ENCODE measurements at regions not wholly inside any gene's neighbourhood (a gene's known extent, or its start where the extent isn't known, plus 50 kb on each side); places are given as distances from the start of the nearest gene placed in this dataset.

DNA sequence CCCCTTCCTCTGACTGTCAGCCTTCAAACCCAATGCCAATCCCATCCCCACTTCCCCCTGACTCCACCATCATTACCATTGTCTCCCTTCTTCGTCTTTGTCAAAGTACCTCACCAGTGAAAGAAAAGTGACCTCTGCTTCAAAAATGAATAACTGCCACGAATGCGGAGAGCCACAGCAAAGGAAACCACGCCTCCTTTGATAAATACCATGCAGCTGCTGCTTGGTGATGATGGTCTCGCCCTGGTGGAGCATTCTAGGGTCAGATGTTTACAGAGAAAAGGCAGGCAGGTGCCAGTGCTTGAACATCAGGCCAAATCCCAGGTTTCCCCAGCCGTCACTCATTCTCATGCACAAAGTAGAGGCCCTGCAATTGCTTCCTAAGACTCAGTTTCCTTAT is 162.2 kb downstream of the BCL11A start:
- no peak overlapping the region for H4K5ac ChIP-seq (ENCODE audit: insufficient read length, low read depth, low read length)
- H2AK5ac ChIP-seq (ENCODE audit: low read depth, low read length): no peak overlapping the region
- no peak overlapping the region for H3K9ac ChIP-seq (replicated peaks in 1 of 4; ENCODE audit: extremely low read depth in 1 of 4, low read depth in 3 of 4, low read length in 3 of 4)
- H4K20me1 ChIP-seq (replicated peaks in 1 of 2; ENCODE audit: control insufficient read depth in 1 of 2, insufficient read depth in 2 of 2, low read length in 2 of 2): no peaks in the 10 kb centered on the region
- TF ChIP-seq KDM5A (IDR thresholded peaks at IDR 0.05; ENCODE audit: low read length) (no peak), JUN (IDR thresholded peaks at IDR 0.05; ENCODE audit: low read depth, low read length) (no peak), MAFK (IDR thresholded peaks at IDR 0.05; ENCODE audit: low read depth, low read length) (no peak), GTF2F1 (IDR thresholded peaks at IDR 0.05; ENCODE audit: borderline replicate concordance, low read depth, low read length) (no peak), SP1 (IDR thresholded peaks at IDR 0.05; ENCODE audit: low read depth, low read length) (no peak), RXRA (IDR thresholded peaks at IDR 0.05; ENCODE audit: insufficient read depth, low read depth, low read length) (no peak), YY1 (IDR thresholded peaks at IDR 0.05; ENCODE audit: low read depth, low read length) (no peak), CREB1 (IDR thresholded peaks at IDR 0.05) (no peak)
- POLR2A ChIA-PET (ENCODE audit: partially characterized antibody): interaction anchor here (0.7 to 0.9 kb wide), 2 partner anchors 10 to 121 kb away, joined by 3 read pairs; no protein-coding TSS in a partner anchor
- H3K9me3 ChIP-seq (ENCODE audit: insufficient read depth in 2 of 2, low read depth in 1 of 2, low read length in 1 of 2): no peaks in the 10 kb centered on the region
- DNase-seq (ENCODE audit: low read depth in 1 of 2, low spot score in 2 of 2) (no peak), FAIRE-seq (no peak)
- no peaks in the 10 kb centered on the region for H3K23me2 ChIP-seq (ENCODE audit: low read depth, low read length)
- no peak overlapping the region for H3K27ac ChIP-seq (ENCODE audit: low read depth, low read length)
- no peak overlapping the region for H4K91ac ChIP-seq (replicated peaks; ENCODE audit: insufficient read length, low read length)
- H3K4me3 ChIP-seq (ENCODE audit: extremely low read depth in 1 of 4, insufficient read depth in 2 of 4, low read depth in 3 of 4, low read length in 4 of 4): no peak overlapping the region
- H3K27me3 ChIP-seq (replicated peaks in 1 of 4; ENCODE audit: control insufficient read depth in 3 of 4, extremely low read depth in 1 of 4, insufficient read depth in 3 of 4, low read length in 3 of 4): no peaks in the 10 kb centered on the region; a peak in 1 of 7 replicates
- H3K56ac ChIP-seq (replicated peaks; ENCODE audit: insufficient read length, low read depth, low read length): no peak overlapping the region
- no peaks in the 10 kb centered on the region for H3K36me3 ChIP-seq (ENCODE audit: control insufficient read depth in 2 of 4, insufficient read depth in 4 of 4, low read length in 3 of 4)
- no peaks in the 10 kb centered on the region for H3K4me1 ChIP-seq (replicated peaks in 1 of 4; ENCODE audit: control insufficient read depth in 3 of 4, insufficient read depth in 4 of 4, low read length in 3 of 4)
- H2BK5ac ChIP-seq (ENCODE audit: low read depth, low read length): no peak overlapping the region
- H2BK120ac ChIP-seq (replicated peaks; ENCODE audit: low read depth, low read length): no peak overlapping the region
- CTCF ChIA-PET (ENCODE audit: partially characterized antibody): no interaction called here
- H3K4ac ChIP-seq (replicated peaks; ENCODE audit: insufficient read length, low read depth, low read length): no peak overlapping the region
- H2BK20ac ChIP-seq (ENCODE audit: low read length): no peak overlapping the region
- H3K23ac ChIP-seq (ENCODE audit: insufficient read length): no peak overlapping the region
- WGBS, 2 experiments (ENCODE audit: extremely low coverage in 1 of 2, insufficient coverage in 1 of 2, insufficient read length in 1 of 2, insufficient replicate concordance in 2 of 2, low coverage in 1 of 2, low lambda C conversion rate in 2 of 2, missing lambda C conversion rate in 1 of 2): 79% methylated on average over 6 of the region's 6 CpGs; no CpG with 5 or more reads in 1 of the 2 experiments
- no peaks in the 10 kb centered on the region for H3K79me1 ChIP-seq (ENCODE audit: low read depth, low read length)
- no peak overlapping the region for H4K8ac ChIP-seq (ENCODE audit: extremely low read depth, insufficient read depth, low read length)
- no peak overlapping the region for H3K18ac ChIP-seq (ENCODE audit: extremely low read depth, low read length)
- H3K79me2 ChIP-seq (ENCODE audit: control insufficient read depth in 1 of 2, insufficient read depth in 2 of 2, low read length in 2 of 2): no peaks in the 10 kb centered on the region
- H2BK12ac ChIP-seq (ENCODE audit: low read depth, low read length): no peak overlapping the region
- no peak overlapping the region for H3K4me2 ChIP-seq (ENCODE audit: insufficient read depth in 1 of 2, low read depth in 2 of 2, low read length in 2 of 2)
- H2AFZ ChIP-seq (ENCODE audit: low read length): no peak overlapping the region
- H3K14ac ChIP-seq (ENCODE audit: insufficient read length): no peak overlapping the region
- no peak overlapping the region for H2BK15ac ChIP-seq (ENCODE audit: low read length)
